Activated CD8-positive, alpha-beta memory T cell treated with anti-CD3 and anti-CD28 coated beads for 4 hours (primary cell): ENCODE measurements at regions not wholly inside any gene's neighbourhood (a gene's known extent, or its start where the extent isn't known, plus 50 kb on each side); places are given as distances from the start of the nearest gene placed in this dataset.

Experiments used
- DNase-seq, 2 donors: peaks; one replicate each; pipeline ENCODE4 v3.0.0-alpha.2; 2020; ENCODE audit warnings: low read depth in 2 of 2

DNA sequence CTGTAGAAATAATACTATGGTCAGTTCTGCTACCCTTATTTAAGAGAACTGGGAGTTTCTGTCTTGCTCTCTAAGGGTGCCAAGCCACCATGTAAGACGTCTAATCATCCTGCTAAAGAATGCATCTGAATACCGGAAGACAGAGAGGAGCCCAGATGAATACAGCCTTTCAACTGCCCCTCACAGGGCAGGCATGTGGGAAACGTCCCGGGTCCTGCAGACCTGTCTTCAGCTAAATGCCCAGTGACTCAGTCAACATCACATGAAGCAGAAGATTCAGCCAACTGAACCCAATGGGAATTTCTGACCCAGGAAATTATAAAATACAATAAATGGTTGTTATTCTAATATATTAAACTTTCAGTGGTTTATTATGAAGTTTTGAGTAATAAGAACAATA is 2141.0 kb upstream of the AGA start:
- no peak for DNase-seq

DNA sequence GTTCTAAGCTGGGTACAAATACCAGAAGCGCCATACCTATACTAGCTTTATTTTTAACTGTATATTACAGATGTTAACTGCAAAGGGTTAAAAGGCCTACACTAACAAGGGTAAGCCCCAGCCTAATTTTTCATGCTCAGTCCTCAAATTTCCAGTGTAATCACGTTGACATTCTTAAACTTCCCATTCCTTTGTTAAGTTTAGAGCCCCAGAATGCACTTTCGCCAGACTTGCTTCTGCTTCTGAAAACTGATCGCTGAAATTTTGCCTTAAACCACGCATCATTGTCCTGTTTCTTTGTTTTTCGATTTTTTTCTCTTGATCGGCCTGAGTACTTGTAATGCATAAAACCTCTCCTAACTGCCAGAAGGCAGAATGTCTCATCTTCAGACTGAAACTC is 2141.9 kb upstream of the AGA start:
- no peak for DNase-seq

DNA sequence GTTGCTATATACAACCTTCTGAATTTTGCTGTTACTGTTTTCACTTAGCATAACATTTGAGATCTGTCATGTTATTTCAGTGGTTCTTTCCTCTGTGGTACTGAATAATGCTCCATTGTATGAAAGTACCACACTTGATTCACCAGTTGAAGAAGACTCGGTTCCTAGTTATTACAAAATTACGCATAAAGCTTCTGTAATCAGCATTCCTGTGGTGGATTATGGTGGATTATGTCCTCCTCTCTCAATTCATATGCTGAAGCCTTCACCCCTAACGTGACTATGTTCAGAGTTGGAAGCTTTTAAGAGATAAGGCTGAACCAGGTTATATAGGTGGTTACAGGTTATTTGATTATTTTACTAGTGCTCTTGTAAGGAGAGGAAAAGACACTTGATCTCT is 2143.5 kb upstream of the AGA start:
- no peak for DNase-seq

DNA sequence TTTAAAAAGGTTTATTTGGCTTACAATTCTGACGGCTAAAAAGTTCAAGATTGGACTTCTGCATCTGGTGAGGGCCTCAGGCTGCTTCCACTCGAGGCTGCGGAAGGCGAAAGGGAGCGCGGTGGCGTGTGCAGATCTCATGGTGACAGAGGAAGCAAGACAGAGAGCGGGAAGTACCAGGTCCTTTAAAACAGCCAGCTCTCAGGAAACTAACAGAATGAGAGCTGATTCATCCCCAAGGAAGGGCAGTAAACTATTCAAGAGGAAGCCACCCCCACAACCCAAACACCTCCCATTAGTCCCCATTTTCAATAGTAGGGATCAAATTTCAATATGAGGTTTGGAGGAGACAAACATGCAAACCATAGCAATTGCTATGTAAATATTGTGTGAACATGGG is 2144.2 kb upstream of the AGA start:
- no peak for DNase-seq

DNA sequence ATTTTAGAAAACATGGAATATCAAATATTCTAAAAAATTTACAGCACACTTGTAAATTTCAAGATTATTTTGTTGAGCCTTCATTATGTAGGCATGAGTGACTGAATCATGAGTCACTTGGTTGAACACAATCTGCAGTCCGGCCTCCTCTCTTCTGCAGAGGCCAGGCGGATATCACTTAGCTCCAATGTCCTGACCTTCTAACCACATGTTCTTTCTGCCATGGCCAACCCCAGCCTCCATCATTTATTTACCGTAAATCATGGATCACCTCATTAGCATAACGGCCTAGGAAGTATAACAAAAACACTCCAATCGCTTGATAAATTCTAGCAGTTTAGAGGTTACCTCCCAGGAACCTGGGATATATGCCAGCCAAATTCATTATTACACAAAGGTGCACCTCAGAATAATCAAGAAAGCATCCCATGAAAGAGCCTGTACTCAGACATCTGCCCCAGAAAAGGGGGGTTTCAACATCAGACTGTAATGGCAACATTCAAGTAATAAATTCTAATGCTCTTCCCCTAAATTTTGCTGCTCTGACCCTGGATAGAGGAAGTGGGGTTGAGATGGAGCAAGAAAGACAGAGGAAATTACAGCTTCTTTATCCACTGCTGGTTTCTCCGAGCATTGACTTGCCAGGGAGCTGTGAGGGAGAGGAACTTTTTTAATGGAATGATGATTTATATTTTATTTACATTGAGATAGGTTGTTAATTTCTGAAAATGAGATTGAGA is 2153.6 kb upstream of the AGA start:
- DNase-seq: no peak

DNA sequence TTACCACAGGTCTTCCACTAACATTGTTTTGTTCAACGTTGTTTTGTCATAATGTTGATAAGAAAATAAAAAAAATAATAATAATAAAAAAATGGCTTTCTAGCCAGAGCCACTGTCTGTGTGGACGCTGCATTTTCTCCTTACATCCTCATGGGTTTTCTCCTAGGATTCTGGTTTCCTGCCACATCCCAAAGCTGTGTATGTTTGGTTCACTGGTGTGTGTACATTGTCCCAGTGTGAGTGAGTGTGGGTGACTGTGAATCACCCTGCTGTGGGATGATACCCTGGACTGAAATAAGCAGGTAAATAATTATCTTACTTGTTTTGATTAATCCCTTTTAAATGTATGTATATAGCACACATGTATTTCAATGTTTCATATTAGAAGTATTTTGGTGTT is 2154.4 kb upstream of the AGA start:
- no peak for DNase-seq

DNA sequence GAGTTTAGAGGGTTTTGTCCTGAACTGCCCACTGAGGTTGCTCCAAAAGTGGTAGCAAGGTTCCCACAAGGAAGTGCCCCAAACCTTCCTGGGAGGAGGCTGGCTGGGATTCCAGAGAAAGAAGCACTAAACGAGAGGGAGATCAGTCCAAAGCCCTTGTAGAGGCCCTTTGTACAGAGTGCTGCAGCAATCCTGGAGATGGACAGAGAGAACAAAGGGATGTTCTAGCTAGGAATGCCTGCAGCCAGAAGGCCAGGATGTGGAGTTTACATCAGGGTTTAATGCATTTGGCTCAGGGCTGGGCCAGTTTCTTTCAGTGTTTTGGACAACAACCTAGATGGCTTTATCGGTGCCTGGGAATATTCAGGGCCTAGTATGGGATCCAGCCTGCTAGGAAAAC is 2155.1 kb upstream of the AGA start:
- DNase-seq: no peak

DNA sequence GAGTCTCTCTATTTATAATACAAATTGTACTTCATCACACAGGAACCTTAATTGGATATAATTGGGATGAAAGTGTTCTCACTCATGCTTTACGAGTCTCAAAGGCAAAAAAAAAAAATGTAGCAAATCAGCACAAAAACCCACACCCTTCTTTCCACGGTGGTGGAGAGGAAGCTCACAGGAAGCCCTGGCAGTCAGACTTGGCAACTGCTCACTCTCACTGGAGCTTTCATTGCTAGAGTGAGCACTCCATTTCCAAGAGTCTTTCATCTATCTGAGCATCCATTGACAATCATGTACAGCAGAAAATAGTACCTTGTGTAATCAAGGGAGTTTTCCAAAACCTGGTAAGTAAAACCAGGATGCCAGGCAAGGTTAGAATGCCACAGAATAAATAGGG is 2159.4 kb upstream of the AGA start:
- DNase-seq: no peak

DNA sequence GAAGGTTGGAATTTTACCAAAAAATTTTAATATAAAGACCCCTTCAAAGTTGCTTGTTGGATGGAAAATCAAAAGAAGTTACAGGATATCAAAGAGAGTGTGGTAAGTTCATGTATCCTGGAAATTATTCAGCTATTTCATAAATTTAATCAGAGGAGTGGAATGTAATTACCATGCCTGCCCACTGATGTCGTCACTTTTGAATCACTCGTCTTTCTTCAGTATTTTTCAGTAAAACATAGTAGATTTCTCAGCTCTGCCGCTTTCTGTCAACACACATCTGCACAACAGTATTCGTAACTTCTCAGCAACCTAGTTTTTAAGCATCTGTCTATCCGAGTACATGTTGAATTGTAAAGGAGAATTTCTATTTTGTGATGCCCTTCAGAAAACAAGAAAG is 2163.0 kb upstream of the AGA start:
- no peak for DNase-seq

DNA sequence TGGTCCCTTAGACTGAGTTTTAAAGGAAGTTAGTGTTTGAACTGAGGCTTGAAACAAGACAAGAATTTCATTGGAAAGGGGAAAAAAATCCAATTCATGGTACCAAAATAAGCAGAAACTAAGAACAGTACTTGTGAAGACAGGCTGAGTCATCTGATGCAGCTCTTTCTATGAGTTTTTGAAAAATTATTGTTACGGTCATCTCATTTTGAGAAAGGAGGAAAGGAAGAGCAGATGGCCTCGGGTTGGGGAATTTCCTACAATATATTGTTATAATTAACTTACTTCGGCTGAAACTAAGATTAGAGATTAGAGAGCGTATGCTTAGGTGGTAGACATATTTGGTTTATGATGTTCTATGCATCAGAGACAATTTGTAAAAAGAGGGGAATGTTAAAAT is 2164.8 kb upstream of the AGA start:
- DNase-seq: no peak

DNA sequence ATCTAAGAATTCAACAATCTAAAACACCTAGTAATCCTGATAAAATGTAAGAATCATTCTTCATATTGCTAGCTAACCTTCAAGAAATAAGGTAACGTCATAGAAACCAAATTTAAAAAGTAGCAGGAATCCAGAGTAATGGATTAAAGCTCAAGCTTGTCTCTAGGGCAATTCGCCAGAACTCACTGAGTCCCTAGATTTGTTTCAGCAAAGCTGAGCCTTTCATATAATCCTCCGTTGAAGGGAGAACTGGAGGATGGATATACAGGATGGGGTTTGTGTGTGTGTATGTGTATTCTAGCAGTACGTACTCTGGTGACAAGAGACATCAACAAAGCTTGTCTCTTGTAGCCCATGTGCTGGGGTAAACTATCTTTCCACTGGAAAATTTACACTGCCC is 2173.5 kb upstream of the AGA start:
- DNase-seq: no peak

DNA sequence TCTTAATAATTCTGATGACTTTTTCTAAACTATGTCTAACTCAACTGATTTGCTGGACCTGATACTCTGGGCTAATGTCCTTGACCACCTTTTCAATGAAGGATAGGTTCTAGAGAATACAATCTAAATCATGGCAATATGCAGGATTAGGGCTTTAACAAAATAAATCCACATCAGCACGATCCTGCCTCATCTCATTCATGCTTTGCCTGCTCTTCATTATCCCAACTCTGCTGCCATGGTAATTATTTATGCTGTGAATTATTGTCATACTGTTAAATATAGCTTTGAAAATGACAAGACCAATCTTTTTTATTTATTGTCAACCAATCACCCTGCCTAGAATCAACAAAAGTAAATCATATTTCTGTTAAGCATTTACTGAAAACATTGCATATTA is 2176.7 kb upstream of the AGA start:
- no peak for DNase-seq

DNA sequence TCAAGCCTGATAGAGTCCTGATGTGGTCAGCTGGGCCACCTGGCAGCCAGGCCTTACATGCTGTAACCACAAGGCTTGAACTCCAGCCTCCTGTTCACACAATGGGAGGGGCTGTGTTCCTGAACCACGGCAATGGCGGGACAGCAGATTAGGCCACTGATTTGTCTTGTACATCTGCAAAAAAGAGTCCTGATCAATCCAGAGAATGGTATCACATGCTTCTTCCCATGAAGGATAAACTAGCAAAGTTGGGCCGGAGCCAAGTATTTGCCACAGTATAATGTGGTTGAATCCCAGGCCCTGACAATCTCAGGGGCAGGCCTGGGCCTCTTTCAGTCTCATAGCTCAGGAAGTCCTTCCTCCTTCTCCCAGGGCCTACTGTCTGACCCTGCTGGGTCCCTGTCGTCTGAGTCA is 2182.5 kb upstream of the AGA start:
- no peak for DNase-seq

DNA sequence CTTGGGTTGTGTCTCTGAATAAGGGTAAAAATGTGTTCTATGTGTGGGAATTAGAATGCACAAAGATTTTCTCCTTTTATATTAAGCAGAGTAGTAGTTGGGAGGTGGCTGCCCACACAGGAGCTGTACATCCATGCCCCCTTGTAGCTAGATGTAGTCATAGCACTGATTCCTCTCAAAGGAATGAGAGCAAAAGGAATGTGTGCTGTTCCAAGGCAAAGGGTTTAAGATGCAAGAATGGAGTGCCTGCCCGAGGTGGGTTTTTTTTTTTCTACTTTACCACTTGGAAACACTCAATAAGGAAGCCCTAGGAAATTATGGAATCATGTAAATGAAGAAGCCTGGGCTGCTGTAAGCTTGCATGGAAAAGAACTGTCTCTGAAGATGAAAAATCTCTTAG is 2183.2 kb upstream of the AGA start:
- no peak for DNase-seq

DNA sequence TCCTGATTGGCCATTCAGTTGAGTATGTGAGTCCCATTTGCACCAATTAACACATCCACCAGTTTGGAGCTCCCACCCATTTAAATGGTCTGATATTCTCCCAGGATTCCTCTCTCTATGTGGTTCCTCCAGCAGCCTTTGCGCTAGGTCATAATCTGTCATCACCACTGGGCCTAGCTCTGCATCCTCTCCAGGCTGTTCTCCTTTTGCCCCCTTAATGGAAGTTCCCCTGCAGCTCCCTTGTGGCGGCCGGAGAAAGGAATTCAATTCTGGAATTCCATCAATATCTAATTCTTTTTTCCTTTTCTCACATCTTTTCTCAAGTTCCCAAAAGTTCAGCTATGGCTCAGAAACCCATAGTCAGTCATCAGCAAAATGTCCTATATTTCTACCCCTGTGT is 2184.4 kb upstream of the AGA start:
- DNase-seq: no peak

DNA sequence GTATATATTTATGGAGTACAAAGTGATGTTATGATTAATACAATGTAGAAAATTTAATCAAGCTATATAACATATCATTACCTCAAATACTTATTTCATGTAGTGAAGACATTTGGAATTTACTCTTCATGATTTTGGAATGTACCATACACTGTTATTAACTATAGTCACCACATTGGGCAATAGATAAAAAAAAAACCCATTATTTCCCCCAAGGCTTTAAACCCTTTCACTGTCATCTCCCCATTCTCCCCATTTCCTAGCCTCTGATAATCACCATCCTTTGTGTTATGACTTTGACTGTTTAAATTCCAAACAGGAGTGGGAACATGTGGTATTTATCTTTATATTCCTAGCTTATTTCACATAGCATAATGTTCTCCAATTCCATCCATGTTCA is 2189.1 kb upstream of the AGA start:
- DNase-seq: no peak

DNA sequence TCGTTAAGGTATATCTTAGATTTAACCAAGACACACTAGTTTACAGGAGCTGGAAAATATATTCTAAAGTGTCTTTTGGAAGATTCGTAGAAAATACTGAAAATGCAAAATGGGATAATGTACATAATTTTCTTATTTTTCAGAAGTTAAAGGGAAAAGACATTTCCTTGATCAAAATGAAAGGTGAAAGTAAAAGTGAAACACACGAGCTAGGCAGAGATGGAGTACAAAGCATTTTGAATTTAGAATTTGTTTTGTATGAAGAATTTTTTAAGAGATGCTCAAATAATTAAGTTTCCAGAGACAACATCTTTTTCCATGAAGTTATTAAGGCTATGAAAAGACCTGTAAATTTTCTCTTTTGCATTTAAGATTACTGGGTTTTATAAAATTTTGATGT is 2192.6 kb upstream of the AGA start:
- DNase-seq: no peak

DNA sequence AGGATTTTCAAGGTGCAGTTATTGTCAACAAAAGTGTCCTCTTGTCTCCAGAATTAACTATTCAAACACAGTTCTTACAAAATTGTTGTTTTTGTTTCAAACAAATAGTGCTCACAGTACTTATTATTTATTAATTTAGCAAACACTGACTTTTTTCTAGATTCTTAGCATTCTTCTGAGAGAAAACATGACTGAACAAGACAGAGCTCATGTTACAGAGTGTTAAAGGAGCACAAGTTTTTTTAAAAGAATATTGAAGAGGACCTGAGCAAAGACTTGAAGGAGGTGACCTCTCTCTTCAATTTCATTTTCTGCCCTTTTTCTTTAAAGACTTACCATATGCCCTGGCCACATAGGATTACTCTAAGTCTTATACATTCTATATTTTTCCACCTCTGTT is 2220.3 kb upstream of the AGA start:
- DNase-seq: no peak

DNA sequence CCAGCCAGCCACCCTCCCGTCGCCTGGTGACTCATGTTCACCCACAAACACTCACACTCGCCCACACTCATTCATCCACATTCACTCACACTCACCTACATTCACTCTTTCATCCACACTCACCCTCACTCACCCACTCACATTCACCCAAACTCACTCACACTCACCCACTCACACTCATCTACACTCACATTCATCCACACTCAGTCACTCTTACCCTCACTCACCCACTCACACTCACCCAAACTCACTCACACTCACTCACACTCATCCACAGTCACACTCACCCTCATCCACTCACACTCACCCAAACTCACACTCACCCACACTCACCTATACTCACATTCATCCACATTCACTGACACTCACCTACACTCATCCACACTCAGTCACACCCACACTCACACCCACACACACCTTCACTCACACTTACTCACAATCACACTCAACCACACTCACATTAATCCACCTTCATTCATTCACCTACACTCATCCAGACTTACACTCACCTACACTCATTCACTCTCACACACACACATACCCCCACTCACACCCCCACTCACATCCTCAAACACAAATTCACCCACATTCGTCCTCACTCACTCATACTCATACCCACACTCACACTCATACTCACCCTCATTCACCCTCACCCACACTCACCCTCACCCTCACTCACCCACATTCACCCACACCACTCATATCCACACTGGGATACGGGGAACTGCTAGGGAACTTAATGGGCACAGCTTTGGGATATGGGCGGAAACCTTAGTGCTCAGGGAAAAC is 2221.6 kb upstream of the AGA start:
- no peak for DNase-seq

DNA sequence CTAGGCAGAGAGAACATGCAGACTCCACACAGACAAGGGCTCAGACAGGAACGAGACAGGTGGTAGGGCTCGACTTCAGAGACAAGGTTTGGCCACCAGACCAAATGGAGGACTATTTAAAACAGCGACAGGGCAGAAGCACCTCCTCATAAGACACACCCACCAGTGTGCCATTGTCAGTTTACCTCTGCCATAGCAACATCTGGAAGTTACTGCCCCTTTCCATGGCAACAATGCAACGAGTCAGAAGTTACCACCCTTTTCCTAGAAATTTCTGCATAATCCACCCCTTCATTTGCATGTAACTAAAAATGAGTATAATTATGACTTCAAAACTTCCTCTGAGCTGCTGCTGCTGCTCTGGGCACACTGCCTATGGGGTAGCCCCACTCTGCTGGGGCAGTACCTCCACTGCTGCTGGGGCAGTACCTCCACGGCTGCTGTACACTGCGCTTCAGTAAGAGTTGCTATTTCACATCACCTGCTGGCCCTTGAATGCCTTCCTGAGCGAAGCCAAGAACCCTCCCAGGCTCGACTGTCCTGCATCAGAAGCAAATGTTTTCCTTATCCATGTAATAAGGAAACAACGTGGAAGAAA is 2222.3 kb upstream of the AGA start:
- no peak for DNase-seq

DNA sequence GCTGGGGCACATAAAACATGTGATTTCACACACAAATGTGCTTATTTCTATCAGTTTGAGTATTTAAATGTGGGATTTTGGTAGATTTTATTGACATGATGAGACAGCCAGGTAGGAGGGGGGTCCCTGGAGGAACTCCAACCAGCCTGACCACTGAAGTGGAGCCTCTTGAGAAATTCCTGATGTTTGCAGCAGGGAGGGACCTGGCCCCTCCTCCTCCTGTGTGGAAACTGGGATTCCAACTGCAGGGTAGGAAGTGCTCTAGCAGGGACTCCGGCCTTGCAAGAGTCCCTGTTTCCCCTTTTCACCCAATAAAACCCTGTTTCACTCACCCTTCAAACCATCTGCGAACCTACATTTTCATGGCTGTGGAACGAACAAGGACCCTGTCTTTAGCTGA is 2224.0 kb upstream of the AGA start:
- no peak for DNase-seq

DNA sequence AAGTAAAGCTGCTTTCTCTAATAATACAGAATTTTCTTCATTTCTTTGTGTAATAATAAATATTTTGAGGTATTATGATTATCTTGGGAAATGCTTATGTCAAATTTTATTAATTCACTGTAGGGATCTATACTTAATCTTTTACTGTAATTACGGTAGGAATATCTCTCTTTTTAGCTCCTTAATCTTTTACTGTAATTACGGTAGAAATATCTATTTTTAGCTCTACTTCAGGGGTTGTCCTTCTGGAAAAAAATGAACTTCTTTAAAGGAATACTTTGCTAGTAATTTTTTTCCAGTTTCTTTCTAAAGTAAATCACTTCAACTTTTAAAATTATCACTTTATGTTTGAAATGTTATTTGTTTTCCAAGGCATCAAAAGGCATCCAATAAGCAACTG is 2229.4 kb upstream of the AGA start:
- no peak for DNase-seq

DNA sequence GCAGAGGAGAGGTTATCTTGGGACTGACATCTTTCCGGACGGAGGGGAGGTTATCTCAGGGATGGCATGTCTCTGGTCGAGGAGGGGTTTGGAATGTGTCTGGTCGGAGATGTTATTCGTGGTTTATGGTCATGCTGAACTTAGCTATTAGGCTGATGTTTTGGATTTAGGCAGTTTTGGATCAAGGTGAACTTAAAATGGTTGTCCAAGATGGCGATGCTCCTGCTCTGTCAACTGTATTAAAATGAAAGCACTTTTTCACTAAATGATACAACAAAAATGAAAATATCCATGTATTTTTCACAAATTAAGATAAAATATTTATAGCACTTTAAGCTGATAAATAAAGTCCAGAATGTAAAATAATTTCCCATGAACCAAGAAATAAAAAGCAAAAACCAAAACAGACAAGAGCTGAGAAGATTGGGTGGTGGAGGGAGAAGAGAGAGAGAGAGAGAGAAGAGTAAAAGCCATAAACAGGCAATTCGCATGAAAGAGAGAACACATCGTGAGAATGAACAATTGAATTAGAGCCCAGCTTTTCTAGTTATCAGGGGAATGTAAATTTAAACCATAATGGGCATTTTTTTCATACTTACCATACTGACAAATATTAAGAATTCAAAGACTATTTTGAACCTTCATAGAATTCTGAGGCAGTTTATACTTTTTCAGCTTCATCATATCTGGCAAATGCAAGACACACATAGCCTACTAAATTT is 2236.0 kb upstream of the AGA start:
- DNase-seq: no peak
